ENCODE measurements at regions not wholly inside any gene's neighbourhood (a gene's known extent, or its start where the extent isn't known, plus 50 kb on each side); places are given as distances from the start of the nearest gene placed in this dataset.

- TF ChIP-seq, protein P1, sequence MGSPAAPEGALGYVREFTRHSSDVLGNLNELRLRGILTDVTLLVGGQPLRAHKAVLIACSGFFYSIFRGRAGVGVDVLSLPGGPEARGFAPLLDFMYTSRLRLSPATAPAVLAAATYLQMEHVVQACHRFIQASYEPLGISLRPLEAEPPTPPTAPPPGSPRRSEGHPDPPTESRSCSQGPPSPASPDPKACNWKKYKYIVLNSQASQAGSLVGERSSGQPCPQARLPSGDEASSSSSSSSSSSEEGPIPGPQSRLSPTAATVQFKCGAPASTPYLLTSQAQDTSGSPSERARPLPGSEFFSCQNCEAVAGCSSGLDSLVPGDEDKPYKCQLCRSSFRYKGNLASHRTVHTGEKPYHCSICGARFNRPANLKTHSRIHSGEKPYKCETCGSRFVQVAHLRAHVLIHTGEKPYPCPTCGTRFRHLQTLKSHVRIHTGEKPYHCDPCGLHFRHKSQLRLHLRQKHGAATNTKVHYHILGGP (tag by site-specific recombination; IDR thresholded peaks at IDR 0.05): no peak
- TF ChIP-seq GFI1B (tag by site-specific recombination; IDR thresholded peaks at IDR 0.05) (no peak), SP7 (tag by site-specific recombination; IDR thresholded peaks at IDR 0.05) (no peak)
Observed at GRCh38 chr13:22039961-22040360, 369.1 kb downstream of the FGF9 start (continued).

GRCh38 chr13:22040810-22041364 lies 370.0 kb downstream of the FGF9 start:
- Histone ChIP-seq H3K4me3 (ENCODE audit: low read depth, low read length) (no peak overlapping the region), H3K36me3 (ENCODE audit: control insufficient read depth in 2 of 2, insufficient read depth in 1 of 2, low read length in 2 of 2) (no peaks in the 10 kb centered on the region), H3K4me1 (ENCODE audit: control insufficient read depth, insufficient read depth, low read length) (no peaks in the 10 kb centered on the region), H3K27ac (ENCODE audit: extremely low read depth, low read depth, low read length) (no peak overlapping the region), H3K9me3 (ENCODE audit: control insufficient read depth, insufficient read depth, low read depth, low read length) (no peaks in the 10 kb centered on the region)
- no peak for TF ChIP-seq GLI2 (tag by site-specific recombination; IDR thresholded peaks at IDR 0.05; ENCODE audit: borderline replicate concordance, low read depth)
- POLR2A ChIA-PET: no interaction called here
- CTCF ChIA-PET: no interaction called here

DNA sequence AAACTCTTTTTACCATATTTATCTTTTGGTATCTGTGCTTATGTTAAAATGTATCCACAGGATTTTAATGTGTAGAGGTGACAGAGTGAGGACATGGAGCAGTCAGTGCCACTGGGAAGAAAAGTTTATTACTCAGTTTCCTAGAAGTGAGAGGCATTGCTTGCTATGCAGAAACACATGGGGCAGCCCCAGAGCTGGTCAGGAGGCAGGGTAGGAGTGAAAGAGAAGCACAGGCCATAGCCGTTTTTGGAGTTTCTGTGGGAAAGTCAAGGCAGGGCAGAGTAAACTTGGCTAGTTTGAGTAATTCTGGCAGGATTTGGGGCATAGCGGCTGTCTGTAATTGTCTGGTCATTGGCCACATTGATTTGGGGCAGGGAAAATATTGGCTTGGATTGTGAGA lies 370.9 kb downstream of the FGF9 start:
- Histone ChIP-seq H3K36me3 (ENCODE audit: control insufficient read depth in 2 of 2, insufficient read depth in 1 of 2, low read length in 2 of 2) (no peaks in the 10 kb centered on the region), H3K4me1 (ENCODE audit: control insufficient read depth, insufficient read depth, low read length) (no peaks in the 10 kb centered on the region), H3K27ac (ENCODE audit: extremely low read depth, low read depth, low read length) (no peak overlapping the region), H3K4me3 (ENCODE audit: low read depth, low read length) (no peak overlapping the region), H3K9me3 (ENCODE audit: control insufficient read depth, insufficient read depth, low read depth, low read length) (no peaks in the 10 kb centered on the region)
- ChIA-PET CTCF (no interaction called here), POLR2A (no interaction called here)
- TF ChIP-seq GLIS2 (tag by site-specific recombination; IDR thresholded peaks at IDR 0.05): no peak
- TF ChIP-seq ZNF37A (tag by site-specific recombination; IDR thresholded peaks at IDR 0.05): no peak
- no peak for TF ChIP-seq ZNF626 (tag by site-specific recombination; IDR thresholded peaks at IDR 0.05)
- TF ChIP-seq ZNF645 (tag by site-specific recombination; IDR thresholded peaks at IDR 0.05): no peak
- TF ChIP-seq ZBTB20 (tag by site-specific recombination; IDR thresholded peaks at IDR 0.05): no peak
- TF ChIP-seq SETDB1 (IDR thresholded peaks at IDR 0.05; ENCODE audit: insufficient read length, low read length): no peak
- TF ChIP-seq ZNF701 (tag by site-specific recombination; IDR thresholded peaks at IDR 0.05): no peak
- TF ChIP-seq MEIS1 (CRISPR knock-in tag; IDR thresholded peaks at IDR 0.05; ENCODE audit: borderline replicate concordance): no peak
- no peak for TF ChIP-seq ZNF433 (tag by site-specific recombination; IDR thresholded peaks at IDR 0.05; ENCODE audit: low read depth)
- TF ChIP-seq OSR2 (tag by site-specific recombination; IDR thresholded peaks at IDR 0.05): no peak
- no peak for TF ChIP-seq KLF8 (tag by site-specific recombination; IDR thresholded peaks at IDR 0.05)
- no peak for TF ChIP-seq REST (tag by site-specific recombination; IDR thresholded peaks at IDR 0.05)
- TF ChIP-seq ZNF692 (tag by site-specific recombination; IDR thresholded peaks at IDR 0.05): no peak
- TF ChIP-seq ZNF544 (tag by site-specific recombination; IDR thresholded peaks at IDR 0.05): no peak
- no peak for TF ChIP-seq ZBTB10 (tag by site-specific recombination; IDR thresholded peaks at IDR 0.05)
- no peak for TF ChIP-seq ZNF623 (tag by site-specific recombination; IDR thresholded peaks at IDR 0.05)
- TF ChIP-seq, protein P2, sequence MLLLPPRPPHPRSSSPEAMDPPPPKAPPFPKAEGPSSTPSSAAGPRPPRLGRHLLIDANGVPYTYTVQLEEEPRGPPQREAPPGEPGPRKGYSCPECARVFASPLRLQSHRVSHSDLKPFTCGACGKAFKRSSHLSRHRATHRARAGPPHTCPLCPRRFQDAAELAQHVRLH (tag by site-specific recombination; IDR thresholded peaks at IDR 0.05): no peak
